Astrocyte of the spinal cord (primary cell): ENCODE measurements at regions not wholly inside any gene's neighbourhood (a gene's known extent, or its start where the extent isn't known, plus 50 kb on each side); places are given as distances from the start of the nearest gene placed in this dataset.

Experiments used
- DNase-seq: peaks from one replicate; pipeline ENCODE4 v3.0.0; 2011; ENCODE audit warnings: low read depth, low spot score
- H3K4me3 ChIP-seq: 2 replicates; pipeline ENCODE4 v1.5.1; 2011; ENCODE audit warnings: low read depth, mild to moderate bottlenecking, low read length, moderate library complexity
- CTCF ChIP-seq: IDR thresholded peaks from 2 replicates; pipeline ENCODE4 v1.5.1; 2012; ENCODE audit warnings: low read depth, mild to moderate bottlenecking, low read length, inconsistent platforms
- in situ Hi-C: cut with HindIII; loops from 2 replicates; pipeline ENCODE4 v1.10.0; 2017; ENCODE audit warnings: low sequenced_read_pairs

GRCh38 chr5:166013415-166013814 lies 2278.0 kb upstream of the WWC1 start:
- no peak for TF ChIP-seq CTCF
- DNase-seq: no peak
- H3K4me3 ChIP-seq: no peak overlapping the region
- in situ Hi-C loops: no loop called here

GRCh38 chr5:166014256-166014655 lies 2277.2 kb upstream of the WWC1 start:
- TF ChIP-seq CTCF: no peak
- in situ Hi-C loops: no loop called here
- no peak overlapping the region for H3K4me3 ChIP-seq
- DNase-seq: no peak

GRCh38 chr5:166018716-166019115 lies 2272.7 kb upstream of the WWC1 start:
- no peak for DNase-seq
- in situ Hi-C loops: no loop called here
- H3K4me3 ChIP-seq: no peak overlapping the region
- TF ChIP-seq CTCF: no peak

DNA sequence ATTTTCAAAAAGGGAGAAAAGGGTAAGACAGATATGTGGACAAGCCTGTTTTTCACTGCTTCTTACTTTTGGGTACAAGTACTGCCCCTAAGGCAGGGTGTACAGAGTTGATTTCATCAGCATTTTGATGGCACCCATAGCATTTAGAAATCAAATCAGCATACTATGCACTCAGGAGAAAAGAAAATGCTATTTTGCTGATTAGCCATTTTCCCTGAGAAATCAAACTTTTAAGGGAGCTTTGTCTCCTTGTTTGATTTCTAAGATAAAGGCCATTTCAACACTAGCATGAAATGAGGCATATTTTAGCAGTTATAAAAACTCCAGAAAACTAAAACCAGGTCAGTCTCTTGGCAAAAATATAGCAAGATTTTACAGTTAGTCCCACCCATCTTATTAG lies 2269.4 kb upstream of the WWC1 start:
- TF ChIP-seq CTCF: no peak
- DNase-seq: no peak
- H3K4me3 ChIP-seq: no peak overlapping the region
- in situ Hi-C loops: no loop called here

- no peak overlapping the region for H3K4me3 ChIP-seq
- in situ Hi-C loops: no loop called here
- TF ChIP-seq CTCF: no peak
- DNase-seq: no peak
These were observed 2266.5 kb upstream of the WWC1 start for GRCh38 chr5:166024970-166025369.

DNA sequence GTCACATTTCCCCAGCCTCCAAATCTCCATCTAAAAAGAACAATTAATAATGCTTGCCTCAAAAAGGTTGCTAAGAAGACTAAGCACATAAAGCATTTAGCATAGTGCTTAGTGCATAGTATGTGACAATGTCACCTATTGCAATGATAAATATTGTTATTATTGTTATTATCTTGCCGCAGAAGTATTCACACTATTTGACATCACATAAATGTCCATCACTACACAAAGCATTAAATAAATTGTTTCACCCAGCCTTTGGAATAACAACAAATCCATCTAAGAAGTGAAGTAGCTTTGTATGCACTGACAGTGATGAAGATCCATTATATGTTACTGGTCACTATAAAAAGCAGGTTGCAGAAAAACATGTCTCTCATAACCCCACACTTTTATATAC lies 2263.9 kb upstream of the WWC1 start:
- H3K4me3 ChIP-seq: no peak overlapping the region
- DNase-seq: no peak
- no peak for TF ChIP-seq CTCF
- in situ Hi-C loops: no loop called here

DNA sequence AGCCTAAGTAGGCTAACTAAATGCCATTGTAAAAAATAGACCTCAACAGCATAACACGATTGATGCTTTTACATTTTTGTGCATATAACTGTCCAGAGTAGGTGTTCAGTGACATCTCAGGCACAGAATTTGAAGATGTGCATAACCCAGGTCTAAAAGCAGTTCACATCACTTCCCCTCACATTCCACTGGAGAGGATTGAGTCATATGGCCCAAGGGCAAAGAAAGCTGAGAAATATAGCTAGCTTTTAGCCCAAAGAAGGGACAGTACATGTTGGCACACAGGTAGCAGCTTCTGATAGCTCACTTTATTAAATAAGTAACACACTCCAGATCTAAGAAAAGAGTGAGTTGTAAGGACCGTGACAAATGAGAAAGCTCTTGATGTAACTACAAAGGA lies 2259.5 kb upstream of the WWC1 start:
- no peak for TF ChIP-seq CTCF
- in situ Hi-C loops: no loop called here
- no peak for DNase-seq
- H3K4me3 ChIP-seq: no peak overlapping the region
